ENCODE measurements at regions not wholly inside any gene's neighbourhood (a gene's known extent, or its start where the extent isn't known, plus 50 kb on each side); places are given as distances from the start of the nearest gene placed in this dataset.

DNA sequence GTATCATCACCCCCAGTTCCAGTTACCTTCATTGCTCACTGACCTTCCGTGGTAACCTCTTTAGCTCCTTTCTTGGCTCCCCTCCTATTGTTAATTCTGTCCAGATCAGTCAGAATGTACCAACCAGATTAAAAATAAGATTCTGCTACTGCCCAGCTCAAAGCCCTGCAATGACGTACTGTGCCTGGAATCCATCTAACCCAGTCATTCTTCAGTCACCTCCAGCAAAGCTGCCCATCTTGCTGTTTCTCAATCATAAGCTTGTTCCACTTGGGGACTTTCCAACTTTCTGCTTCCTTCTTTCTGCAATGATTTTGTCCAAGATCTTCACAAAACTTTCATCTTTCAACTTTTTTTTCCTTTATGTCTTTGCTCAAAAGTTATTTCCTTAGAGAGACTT lies 512.0 kb upstream of the ZNF385D start (continued):
- TF ChIP-seq, protein P1, sequence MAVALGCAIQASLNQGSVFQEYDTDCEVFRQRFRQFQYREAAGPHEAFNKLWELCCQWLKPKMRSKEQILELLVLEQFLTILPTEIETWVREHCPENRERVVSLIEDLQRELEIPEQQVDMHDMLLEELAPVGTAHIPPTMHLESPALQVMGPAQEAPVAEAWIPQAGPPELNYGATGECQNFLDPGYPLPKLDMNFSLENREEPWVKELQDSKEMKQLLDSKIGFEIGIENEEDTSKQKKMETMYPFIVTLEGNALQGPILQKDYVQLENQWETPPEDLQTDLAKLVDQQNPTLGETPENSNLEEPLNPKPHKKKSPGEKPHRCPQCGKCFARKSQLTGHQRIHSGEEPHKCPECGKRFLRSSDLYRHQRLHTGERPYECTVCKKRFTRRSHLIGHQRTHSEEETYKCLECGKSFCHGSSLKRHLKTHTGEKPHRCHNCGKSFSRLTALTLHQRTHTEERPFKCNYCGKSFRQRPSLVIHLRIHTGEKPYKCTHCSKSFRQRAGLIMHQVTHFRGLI (tag by site-specific recombination; IDR thresholded peaks at IDR 0.05), result no peak
- TF ChIP-seq ZNF624 (tag by site-specific recombination; IDR thresholded peaks at IDR 0.05) (no peak), ZBTB8A (tag by site-specific recombination; IDR thresholded peaks at IDR 0.05) (no peak)
- TF ChIP-seq, protein P2, sequence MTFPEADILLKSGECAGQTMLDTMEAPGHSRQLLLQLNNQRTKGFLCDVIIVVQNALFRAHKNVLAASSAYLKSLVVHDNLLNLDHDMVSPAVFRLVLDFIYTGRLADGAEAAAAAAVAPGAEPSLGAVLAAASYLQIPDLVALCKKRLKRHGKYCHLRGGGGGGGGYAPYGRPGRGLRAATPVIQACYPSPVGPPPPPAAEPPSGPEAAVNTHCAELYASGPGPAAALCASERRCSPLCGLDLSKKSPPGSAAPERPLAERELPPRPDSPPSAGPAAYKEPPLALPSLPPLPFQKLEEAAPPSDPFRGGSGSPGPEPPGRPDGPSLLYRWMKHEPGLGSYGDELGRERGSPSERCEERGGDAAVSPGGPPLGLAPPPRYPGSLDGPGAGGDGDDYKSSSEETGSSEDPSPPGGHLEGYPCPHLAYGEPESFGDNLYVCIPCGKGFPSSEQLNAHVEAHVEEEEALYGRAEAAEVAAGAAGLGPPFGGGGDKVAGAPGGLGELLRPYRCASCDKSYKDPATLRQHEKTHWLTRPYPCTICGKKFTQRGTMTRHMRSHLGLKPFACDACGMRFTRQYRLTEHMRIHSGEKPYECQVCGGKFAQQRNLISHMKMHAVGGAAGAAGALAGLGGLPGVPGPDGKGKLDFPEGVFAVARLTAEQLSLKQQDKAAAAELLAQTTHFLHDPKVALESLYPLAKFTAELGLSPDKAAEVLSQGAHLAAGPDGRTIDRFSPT (tag by site-specific recombination; IDR thresholded peaks at IDR 0.05), result no peak

DNA sequence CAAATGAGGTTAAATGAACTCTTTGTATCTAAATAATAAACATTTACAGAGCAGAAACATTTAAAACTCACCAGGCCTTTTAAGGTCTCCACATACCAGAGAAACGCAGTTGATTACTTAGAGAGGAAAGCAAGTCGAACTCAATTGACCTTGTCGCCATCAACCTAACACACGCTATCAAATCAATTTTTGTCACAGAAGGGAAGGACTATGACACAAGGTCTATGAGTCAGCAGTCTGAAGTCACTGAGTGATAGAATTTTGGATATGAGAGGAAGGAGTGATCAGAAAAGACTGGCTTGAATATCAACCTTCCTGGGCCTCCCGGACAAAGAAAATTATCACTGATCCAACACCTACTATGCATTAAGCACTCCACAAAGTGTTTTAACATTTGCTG lies 514.4 kb upstream of the ZNF385D start:
- POLR2A ChIA-PET, result no interaction called here
- Histone ChIP-seq H3K36me3 (ENCODE audit: control insufficient read depth in 2 of 2, insufficient read depth in 1 of 2, low read length in 2 of 2) (no peaks in the 10 kb centered on the region), H3K4me3 (ENCODE audit: low read depth, low read length) (no peak overlapping the region), H3K27ac (ENCODE audit: extremely low read depth, low read depth, low read length) (no peak overlapping the region), H3K4me1 (ENCODE audit: control insufficient read depth, insufficient read depth, low read length) (no peaks in the 10 kb centered on the region), H3K9me3 (ENCODE audit: control insufficient read depth, insufficient read depth, low read depth, low read length) (no peaks in the 10 kb centered on the region)
- CTCF ChIA-PET, result no interaction called here
- no peak for TF ChIP-seq MZF1 (tag by site-specific recombination; IDR thresholded peaks at IDR 0.05; ENCODE audit: borderline replicate concordance)
- no peak for TF ChIP-seq ZNF654 (tag by site-specific recombination; IDR thresholded peaks at IDR 0.05; ENCODE audit: low read depth)

DNA sequence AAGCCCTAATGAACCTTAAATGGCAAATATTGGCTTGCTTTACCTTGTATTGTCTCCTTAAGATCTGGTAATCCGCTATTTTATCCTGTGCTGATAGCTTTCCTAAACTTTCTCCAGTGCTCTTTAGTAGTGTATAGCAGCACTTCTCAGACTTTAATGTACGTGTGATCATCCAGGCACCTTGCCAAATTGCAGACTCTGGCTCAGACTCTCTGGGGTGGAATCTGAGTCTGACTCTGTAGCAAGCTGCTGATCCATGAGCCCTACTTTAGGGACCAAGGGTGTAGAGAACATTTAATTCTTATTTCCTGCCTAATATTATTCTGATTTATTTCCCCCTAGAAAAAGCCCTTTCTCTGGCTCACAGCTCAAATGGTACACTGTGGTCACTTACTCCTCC lies 518.8 kb upstream of the ZNF385D start:
- Histone ChIP-seq H3K27ac (ENCODE audit: extremely low read depth, low read depth, low read length) (no peak overlapping the region), H3K36me3 (ENCODE audit: control insufficient read depth in 2 of 2, insufficient read depth in 1 of 2, low read length in 2 of 2) (no peaks in the 10 kb centered on the region), H3K9me3 (ENCODE audit: control insufficient read depth, insufficient read depth, low read depth, low read length) (no peaks in the 10 kb centered on the region), H3K4me1 (ENCODE audit: control insufficient read depth, insufficient read depth, low read length) (no peaks in the 10 kb centered on the region), H3K4me3 (ENCODE audit: low read depth, low read length) (no peak overlapping the region)
- ChIA-PET CTCF (no interaction called here), POLR2A (no interaction called here)
- TF ChIP-seq, protein P3, sequence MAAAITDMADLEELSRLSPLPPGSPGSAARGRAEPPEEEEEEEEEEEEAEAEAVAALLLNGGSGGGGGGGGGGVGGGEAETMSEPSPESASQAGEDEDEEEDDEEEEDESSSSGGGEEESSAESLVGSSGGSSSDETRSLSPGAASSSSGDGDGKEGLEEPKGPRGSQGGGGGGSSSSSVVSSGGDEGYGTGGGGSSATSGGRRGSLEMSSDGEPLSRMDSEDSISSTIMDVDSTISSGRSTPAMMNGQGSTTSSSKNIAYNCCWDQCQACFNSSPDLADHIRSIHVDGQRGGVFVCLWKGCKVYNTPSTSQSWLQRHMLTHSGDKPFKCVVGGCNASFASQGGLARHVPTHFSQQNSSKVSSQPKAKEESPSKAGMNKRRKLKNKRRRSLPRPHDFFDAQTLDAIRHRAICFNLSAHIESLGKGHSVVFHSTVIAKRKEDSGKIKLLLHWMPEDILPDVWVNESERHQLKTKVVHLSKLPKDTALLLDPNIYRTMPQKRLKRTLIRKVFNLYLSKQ (tag by site-specific recombination; IDR thresholded peaks at IDR 0.05; ENCODE audit: borderline replicate concordance), result no peak
- TF ChIP-seq ZNF416 (tag by site-specific recombination; IDR thresholded peaks at IDR 0.05) (no peak), ZNF341 (tag by site-specific recombination; IDR thresholded peaks at IDR 0.05; ENCODE audit: low read depth) (no peak), ZBTB20 (tag by site-specific recombination; IDR thresholded peaks at IDR 0.05) (no peak), ZNF354C (tag by site-specific recombination; IDR thresholded peaks at IDR 0.05; ENCODE audit: borderline replicate concordance, low read depth) (no peak), ZNF324 (tag by site-specific recombination; IDR thresholded peaks at IDR 0.05) (no peak), ZNF48 (tag by site-specific recombination; IDR thresholded peaks at IDR 0.05) (no peak), ZNF555 (tag by site-specific recombination; conservative IDR thresholded peaks at IDR 0.05) (no peak), MZF1 (tag by site-specific recombination; IDR thresholded peaks at IDR 0.05; ENCODE audit: borderline replicate concordance) (no peak), ZSCAN23 (tag by site-specific recombination; IDR thresholded peaks at IDR 0.05) (no peak), OVOL3 (tag by site-specific recombination; IDR thresholded peaks at IDR 0.05) (no peak), ZNF585B (tag by site-specific recombination; IDR thresholded peaks at IDR 0.05) (no peak)
- TF ChIP-seq, protein P4, sequence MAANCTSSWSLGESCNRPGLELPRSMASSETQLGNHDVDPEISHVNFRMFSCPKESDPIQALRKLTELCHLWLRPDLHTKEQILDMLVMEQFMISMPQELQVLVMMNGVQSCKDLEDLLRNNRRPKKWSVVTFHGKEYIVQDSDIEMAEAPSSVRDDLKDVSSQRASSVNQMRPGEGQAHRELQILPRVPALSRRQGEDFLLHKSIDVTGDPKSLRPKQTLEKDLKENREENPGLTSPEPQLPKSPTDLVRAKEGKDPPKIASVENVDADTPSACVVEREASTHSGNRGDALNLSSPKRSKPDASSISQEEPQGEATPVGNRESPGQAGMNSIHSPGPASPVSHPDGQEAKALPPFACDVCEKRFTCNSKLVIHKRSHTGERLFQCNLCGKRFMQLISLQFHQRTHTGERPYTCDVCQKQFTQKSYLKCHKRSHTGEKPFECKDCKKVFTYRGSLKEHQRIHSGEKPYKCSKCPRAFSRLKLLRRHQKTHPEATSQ (tag by site-specific recombination; IDR thresholded peaks at IDR 0.05), result no peak
- TF ChIP-seq, protein P5, sequence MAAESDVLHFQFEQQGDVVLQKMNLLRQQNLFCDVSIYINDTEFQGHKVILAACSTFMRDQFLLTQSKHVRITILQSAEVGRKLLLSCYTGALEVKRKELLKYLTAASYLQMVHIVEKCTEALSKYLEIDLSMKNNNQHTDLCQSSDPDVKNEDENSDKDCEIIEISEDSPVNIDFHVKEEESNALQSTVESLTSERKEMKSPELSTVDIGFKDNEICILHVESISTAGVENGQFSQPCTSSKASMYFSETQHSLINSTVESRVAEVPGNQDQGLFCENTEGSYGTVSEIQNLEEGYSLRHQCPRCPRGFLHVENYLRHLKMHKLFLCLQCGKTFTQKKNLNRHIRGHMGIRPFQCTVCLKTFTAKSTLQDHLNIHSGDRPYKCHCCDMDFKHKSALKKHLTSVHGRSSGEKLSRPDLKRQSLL (tag by site-specific recombination; IDR thresholded peaks at IDR 0.05), result no peak
- TF ChIP-seq, protein P6, sequence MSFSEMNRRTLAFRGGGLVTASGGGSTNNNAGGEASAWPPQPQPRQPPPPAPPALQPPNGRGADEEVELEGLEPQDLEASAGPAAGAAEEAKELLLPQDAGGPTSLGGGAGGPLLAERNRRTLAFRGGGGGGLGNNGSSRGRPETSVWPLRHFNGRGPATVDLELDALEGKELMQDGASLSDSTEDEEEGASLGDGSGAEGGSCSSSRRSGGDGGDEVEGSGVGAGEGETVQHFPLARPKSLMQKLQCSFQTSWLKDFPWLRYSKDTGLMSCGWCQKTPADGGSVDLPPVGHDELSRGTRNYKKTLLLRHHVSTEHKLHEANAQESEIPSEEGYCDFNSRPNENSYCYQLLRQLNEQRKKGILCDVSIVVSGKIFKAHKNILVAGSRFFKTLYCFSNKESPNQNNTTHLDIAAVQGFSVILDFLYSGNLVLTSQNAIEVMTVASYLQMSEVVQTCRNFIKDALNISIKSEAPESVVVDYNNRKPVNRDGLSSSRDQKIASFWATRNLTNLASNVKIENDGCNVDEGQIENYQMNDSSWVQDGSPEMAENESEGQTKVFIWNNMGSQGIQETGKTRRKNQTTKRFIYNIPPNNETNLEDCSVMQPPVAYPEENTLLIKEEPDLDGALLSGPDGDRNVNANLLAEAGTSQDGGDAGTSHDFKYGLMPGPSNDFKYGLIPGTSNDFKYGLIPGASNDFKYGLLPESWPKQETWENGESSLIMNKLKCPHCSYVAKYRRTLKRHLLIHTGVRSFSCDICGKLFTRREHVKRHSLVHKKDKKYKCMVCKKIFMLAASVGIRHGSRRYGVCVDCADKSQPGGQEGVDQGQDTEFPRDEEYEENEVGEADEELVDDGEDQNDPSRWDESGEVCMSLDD (tag by site-specific recombination; IDR thresholded peaks at IDR 0.05), result no peak

All from HEK293 (cell line).